ENCODE measurements at regions not wholly inside any gene's neighbourhood (a gene's known extent, or its start where the extent isn't known, plus 50 kb on each side); places are given as distances from the start of the nearest gene placed in this dataset.

DNA sequence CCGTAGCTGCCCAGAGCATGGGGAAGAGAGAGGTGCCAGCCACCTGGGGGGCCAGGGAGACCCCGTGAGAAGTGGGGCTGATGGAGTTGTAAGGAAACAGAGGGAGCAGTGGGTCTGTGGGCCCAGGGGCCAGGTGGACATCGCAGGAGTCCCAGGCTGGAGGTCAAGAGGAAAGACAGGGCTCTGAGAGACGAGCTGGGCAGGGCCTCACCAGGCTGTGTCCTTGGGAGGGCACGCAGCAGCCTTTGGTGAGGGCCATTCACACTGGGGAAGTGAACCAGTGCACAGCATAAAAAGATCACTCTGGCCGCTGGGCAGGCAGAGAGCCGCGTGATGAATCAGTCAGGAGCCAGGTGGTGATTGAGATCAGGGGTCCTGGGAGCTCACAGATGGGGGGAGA lies 73.9 kb upstream of the FOXQ1 start:
- Mint-ChIP-seq H3K4me1 (ENCODE audit: low read depth, unreplicated experiment) (peaks cover 4% of the 10 kb centered on the region), H3K27ac (ENCODE audit: unreplicated experiment) (no peak overlapping the region), H3K4me3 (ENCODE audit: unreplicated experiment) (no peak overlapping the region), H3K27me3 (ENCODE audit: insufficient read depth, unreplicated experiment) (no peaks in the 10 kb centered on the region), H3K9me3 (ENCODE audit: unreplicated experiment) (no peaks in the 10 kb centered on the region), H3K36me3 (ENCODE audit: insufficient read depth, unreplicated experiment) (peaks cover 4% of the 10 kb centered on the region)
- Histone ChIP-seq H3K4me3 (ENCODE audit: low read depth, low read length) (no peak overlapping the region), H3K36me3 (ENCODE audit: control insufficient read depth, insufficient read depth, low read length) (no peaks in the 10 kb centered on the region), H3K27me3 (replicated peaks; ENCODE audit: control insufficient read depth, insufficient read depth, low read length) (no peaks in the 10 kb centered on the region), H3K9me3 (no peaks in the 10 kb centered on the region), H3K4me1 (no peaks in the 10 kb centered on the region; the same call in 1 of the 2 replicates)
- no peak for DNase-seq
- intact Hi-C loops (cut with micrococcal nuclease; ENCODE audit: unreplicated experiment): no loop called here
- POLR2A ChIA-PET: no interaction called here
- CTCF ChIA-PET: no interaction called here
- no peak for TF ChIP-seq CTCF (IDR thresholded peaks at IDR 0.05; ENCODE audit: insufficient read depth in 1 of 2, low read depth in 1 of 2, low read length in 1 of 2, severe bottlenecking in 1 of 2, unreplicated experiment in 1 of 2)
- no TSS peak for BruUV-seq (replicated peaks)

DNA sequence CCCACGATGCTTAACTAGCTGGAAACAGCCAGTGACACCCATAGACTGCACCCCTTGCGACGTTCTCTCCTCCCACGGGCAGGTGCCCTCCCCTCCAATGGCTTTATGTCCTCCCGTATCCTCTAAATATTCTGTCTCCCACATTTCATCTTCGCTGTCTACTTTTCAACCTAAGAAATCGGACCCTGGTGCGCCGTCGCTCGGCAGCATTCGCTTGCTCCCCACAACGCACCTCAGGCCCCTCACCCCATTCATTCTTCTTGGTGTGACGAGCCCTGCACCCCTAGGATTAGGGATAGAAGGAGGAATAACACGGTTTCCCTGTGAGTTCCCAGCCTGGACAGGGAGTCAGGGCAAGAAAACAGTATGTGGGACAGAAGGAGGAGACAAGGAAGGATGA lies 74.3 kb upstream of the FOXQ1 start:
- H3K27me3 Mint-ChIP-seq (ENCODE audit: insufficient read depth, unreplicated experiment): no peaks in the 10 kb centered on the region
- BruUV-seq (replicated peaks): no TSS peak
- Histone ChIP-seq H3K36me3 (ENCODE audit: control insufficient read depth, insufficient read depth, low read length) (no peaks in the 10 kb centered on the region), H3K4me1 (no peaks in the 10 kb centered on the region; the same call in 1 of the 2 replicates), H3K9me3 (no peaks in the 10 kb centered on the region), H3K4me3 (ENCODE audit: low read depth, low read length) (no peak overlapping the region), H3K27me3 (replicated peaks; ENCODE audit: control insufficient read depth, insufficient read depth, low read length) (no peaks in the 10 kb centered on the region)
- TF ChIP-seq CTCF (IDR thresholded peaks at IDR 0.05; ENCODE audit: insufficient read depth in 1 of 2, low read depth in 1 of 2, low read length in 1 of 2, severe bottlenecking in 1 of 2, unreplicated experiment in 1 of 2): no peak
- H3K4me3 Mint-ChIP-seq (ENCODE audit: unreplicated experiment): no peak overlapping the region
- H3K9me3 Mint-ChIP-seq (ENCODE audit: unreplicated experiment): no peaks in the 10 kb centered on the region
- no peaks in the 10 kb centered on the region for H3K4me1 Mint-ChIP-seq (ENCODE audit: low read depth, unreplicated experiment)
- ChIA-PET CTCF (no interaction called here), POLR2A (no interaction called here)
- H3K27ac Mint-ChIP-seq (ENCODE audit: unreplicated experiment): no peak overlapping the region
- no peak for DNase-seq
- peaks cover 4% of the 10 kb centered on the region for H3K36me3 Mint-ChIP-seq (ENCODE audit: insufficient read depth, unreplicated experiment)
- intact Hi-C loops (cut with micrococcal nuclease; ENCODE audit: unreplicated experiment): no loop called here

- H3K27ac Mint-ChIP-seq (ENCODE audit: unreplicated experiment): no peak overlapping the region
- H3K36me3 Mint-ChIP-seq (ENCODE audit: insufficient read depth, unreplicated experiment): peaks cover 4% of the 10 kb centered on the region
- CTCF ChIA-PET: no interaction called here
- H3K27me3 Mint-ChIP-seq (ENCODE audit: insufficient read depth, unreplicated experiment): no peaks in the 10 kb centered on the region
- no TSS peak for BruUV-seq (replicated peaks)
- peaks cover 13% of the 10 kb centered on the region for H3K4me1 Mint-ChIP-seq (ENCODE audit: low read depth, unreplicated experiment)
- no peaks in the 10 kb centered on the region for H3K27me3 ChIP-seq (replicated peaks; ENCODE audit: control insufficient read depth, insufficient read depth, low read length)
- H3K9me3 ChIP-seq: no peaks in the 10 kb centered on the region
- no peak overlapping the region for H3K4me3 Mint-ChIP-seq (ENCODE audit: unreplicated experiment)
- H3K4me3 ChIP-seq (ENCODE audit: low read depth, low read length): no peak overlapping the region
- TF ChIP-seq CTCF (IDR thresholded peaks at IDR 0.05; ENCODE audit: insufficient read depth in 1 of 2, low read depth in 1 of 2, low read length in 1 of 2, severe bottlenecking in 1 of 2, unreplicated experiment in 1 of 2): no peak
- H3K4me1 ChIP-seq: peaks cover 17% of the 10 kb centered on the region
- H3K36me3 ChIP-seq (ENCODE audit: control insufficient read depth, insufficient read depth, low read length): no peaks in the 10 kb centered on the region
- POLR2A ChIA-PET: interaction anchor here (1.0 kb wide), 1 partner anchor 75 kb away, joined by 3 read pairs; no protein-coding TSS in a partner anchor
- intact Hi-C loops (cut with micrococcal nuclease; ENCODE audit: unreplicated experiment): no loop called here
- no peaks in the 10 kb centered on the region for H3K9me3 Mint-ChIP-seq (ENCODE audit: unreplicated experiment)
- DNase-seq: no peak
Observed at GRCh38 chr6:1235825-1236224, 76.1 kb upstream of the FOXQ1 start.
